NCI-H1694 treated with DMSO at 0.1 percent for 48 hours (cell line): ENCODE measurements at regions not wholly inside any gene's neighbourhood (a gene's known extent, or its start where the extent isn't known, plus 50 kb on each side); places are given as distances from the start of the nearest gene placed in this dataset.
"Not testable (repeated sequence)": the region's sequence is repeated elsewhere in the genome, so short reads cannot be mapped to it uniquely, and the experiment has no call there.

Experiments
- DNase-seq: peaks from one replicate; lab custom pipeline; 2025; lab: John Stamatoyannopoulos, UW

- DNase-seq: no peak
Observed at GRCh38 chr10:30197186-30197585, 137.8 kb upstream of the JCAD start.

- DNase-seq: not testable (repeated sequence)
Observed at GRCh38 chr10:30196559-30196958, 137.2 kb upstream of the JCAD start.

- DNase-seq: no peak
Observed at GRCh38 chr10:30192846-30193608, 133.6 kb upstream of the JCAD start.

GRCh38 chr10:30190577-30191552 lies 131.5 kb upstream of the JCAD start:
- no peak for DNase-seq

DNA sequence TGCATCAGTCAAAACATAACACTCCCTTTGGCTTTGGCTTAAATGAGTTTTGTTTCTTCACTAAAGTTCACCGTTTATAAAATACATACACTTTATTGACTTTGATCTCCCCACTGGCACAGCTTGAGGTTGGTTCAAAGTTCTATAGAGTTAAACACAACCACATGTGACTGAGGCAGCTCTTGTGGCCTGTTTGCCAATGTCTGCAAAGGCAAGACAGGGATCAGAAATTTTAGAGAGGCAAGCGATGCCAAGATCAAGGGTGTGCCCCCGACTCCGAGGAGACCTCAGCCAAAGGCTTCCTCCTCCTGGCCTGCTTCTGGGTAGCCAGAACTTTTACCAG lies 129.8 kb upstream of the JCAD start:
- no peak for DNase-seq

DNA sequence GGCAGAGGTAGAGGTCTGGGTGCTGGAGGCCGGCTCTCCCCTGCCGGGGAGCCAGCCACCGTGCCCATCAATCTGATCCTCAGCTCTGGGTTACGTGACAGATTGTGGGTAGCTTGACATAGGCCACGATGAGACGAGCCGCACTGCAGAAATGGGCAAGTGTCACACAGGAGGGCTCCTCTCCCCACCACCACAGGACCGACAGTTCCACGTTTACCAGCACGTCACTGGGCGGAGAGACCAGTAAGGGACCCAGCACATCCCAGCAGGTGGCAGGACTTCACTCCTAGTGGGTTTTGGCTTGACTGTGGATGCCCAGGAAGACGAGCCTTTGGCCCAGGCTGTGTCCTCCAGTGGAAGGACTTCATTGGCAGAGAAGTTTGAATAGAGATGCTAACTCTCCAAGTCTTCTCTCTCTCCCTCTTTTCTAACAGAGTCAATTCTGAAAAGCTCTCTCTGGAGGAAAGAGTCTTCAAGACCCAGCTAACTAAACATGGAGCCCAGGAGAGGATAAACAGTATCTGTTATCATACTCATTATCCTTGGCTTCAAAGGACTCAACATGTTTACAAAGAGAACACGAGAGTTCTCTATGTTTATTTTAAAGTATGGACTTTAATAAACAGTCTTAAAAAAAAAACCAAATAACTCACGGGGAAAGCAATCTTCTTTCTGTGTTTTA lies 129.3 kb upstream of the JCAD start:
- DNase-seq: no peak

DNA sequence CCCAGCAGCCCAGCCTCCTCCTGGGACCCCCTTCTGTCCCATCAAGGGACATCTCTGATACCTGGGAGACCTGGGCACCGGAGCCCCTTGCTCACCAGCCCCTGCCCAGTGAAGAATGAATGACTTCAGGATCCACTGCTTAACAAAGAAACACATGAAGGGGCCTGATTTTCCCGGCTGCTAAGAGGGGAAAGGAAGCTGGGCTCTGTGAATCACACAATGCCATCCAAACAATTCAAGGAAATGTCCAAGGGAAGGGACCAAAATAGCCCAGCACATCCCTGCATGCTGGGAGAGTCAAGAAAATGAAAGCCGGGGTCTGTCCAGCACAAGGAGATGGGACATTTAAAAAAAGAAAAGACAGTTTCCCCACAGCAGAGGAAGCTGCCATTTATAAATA lies 128.7 kb upstream of the JCAD start:
- no peak for DNase-seq

DNA sequence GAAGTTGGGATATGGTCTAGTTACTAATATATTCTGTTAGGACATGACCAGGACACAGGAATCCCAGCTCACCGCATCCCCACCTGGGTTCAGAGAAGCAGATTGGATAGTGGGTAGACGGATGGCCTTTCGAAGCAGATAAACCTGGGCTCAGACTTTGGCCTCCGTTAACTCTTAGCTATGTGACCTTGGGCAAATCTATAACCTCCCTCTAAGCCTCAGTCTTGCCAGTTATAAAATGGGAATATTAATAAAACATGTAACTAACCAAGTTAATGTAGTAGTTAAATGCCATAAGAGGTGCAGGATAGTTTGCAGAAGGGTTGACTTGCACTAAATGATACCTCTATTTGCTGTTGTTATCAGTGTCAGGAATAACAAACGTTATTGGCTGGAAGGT lies 127.6 kb upstream of the JCAD start:
- no peak for DNase-seq

DNA sequence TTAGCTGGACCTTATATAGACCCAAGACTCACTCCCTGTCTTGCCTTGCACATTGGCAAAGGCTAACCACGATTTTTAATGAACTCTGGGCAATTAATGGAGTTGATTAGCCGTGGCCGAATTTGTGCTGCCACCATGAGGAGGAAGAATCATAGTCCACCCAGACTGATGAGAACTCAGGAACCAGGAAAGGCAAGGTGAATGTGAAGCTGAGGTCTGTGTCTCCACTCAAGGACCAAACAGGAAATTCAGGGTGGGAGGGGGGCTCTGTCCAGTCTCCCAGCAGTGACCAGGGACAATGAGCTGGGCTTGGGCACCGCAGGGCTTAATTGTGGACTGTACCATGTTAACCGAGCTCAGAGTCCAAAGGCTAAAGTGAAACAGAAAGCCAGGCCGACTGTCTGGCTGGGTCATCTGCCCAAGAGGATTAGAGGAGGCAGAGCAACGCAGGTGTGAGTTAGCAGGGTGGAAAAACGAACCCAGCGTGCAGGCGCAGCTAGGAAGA lies 127.0 kb upstream of the JCAD start:
- DNase-seq: no peak

DNA sequence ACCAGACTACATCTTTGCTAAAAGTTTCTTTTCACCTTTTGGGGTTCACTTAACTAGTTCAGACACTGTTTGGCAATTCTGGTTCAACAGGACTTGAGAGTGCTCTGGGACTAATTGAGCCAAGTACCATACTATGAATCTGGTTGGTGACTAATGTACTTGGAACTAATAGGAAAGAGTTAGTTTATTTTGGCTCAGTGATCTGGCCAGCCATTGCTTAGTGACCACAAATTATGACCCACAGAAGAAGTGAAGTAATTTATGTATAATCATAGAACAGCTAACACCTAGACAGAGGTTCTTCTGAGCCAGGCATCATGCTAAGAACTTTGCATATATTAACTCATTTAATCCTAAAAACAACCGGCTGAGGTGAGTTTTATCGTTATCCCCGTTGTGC lies 126.5 kb upstream of the JCAD start:
- DNase-seq: no peak

DNA sequence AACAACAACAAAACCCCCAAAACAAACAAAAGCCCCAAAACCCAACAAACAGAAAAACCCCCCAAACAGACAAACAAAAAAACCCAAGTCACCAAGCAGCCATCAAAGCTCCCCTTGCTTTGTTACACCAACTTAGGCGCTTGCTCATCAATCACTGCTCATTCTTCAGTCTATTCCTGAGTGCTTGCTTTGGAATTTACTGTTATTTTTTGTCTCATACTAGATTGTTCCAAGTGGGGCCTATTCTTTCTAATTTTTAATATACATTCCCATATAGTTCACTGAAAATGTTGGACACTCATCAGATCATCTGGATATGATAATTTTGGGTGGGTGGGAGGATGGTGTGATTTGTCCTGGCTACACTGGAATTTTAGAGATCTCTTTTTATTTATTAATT lies 126.0 kb upstream of the JCAD start:
- DNase-seq: no peak

- no peak for DNase-seq
Observed at GRCh38 chr10:30184397-30185033, 125.1 kb upstream of the JCAD start.

DNA sequence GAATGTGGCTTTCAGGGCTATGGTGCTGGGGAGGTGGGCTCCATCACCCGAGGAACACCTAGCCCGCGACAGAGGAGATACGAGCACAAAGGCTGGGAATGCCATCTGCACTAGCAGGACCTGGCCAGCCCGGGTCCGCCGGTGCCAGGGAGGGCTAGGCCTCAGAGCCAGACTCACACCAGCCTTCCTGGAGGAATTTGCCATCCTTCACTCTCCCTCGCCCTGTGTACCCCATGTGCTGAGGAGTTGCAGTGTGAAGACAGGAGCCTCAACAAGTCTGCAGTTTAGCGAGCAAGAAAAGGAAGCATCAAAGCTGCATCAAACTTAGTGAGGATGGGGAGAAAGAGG lies 123.6 kb upstream of the JCAD start:
- no peak for DNase-seq

DNA sequence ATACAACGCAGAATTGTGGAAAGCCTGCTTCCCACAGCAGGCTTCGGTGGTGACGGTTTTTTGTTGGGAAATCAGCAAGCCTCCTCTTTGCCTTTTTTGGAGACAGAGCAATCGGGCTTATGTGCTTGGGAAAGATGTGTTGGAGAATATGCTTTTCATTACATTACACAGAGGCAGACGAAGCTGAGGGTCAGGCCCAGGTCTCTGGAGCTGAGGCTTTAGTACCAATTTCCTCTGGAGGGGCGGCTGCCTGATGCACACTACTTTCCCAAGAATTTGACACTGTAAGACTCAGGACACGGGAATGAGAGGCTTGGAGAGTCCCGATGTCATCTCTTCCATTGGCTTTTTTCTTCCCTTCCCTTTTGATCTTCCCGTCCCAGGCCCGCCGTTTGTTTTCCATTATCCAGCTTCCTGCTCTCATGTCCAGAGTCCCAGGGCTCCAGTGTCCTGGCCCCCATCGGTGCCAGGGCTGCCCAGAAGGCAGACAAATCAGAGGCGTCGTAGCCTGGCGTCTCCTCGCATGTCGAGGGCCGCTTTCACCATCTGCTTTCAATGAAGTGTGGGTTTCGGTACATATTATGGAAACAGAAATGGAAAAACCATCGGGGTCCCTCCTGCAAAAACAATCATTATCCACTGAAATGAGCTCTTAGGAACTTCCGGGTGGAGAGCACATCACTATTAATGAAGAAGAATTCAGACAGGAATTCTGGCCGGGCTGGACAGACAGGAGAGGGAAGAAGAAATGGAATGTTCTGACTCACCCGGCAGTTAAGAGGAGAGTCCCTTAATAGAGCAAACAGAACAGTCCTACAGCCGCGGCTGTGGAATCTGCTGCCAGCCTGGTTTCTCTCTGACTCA lies 123.0 kb upstream of the JCAD start:
- no peak for DNase-seq

GRCh38 chr10:30178356-30178964 lies 119.1 kb upstream of the JCAD start:
- DNase-seq: no peak

DNA sequence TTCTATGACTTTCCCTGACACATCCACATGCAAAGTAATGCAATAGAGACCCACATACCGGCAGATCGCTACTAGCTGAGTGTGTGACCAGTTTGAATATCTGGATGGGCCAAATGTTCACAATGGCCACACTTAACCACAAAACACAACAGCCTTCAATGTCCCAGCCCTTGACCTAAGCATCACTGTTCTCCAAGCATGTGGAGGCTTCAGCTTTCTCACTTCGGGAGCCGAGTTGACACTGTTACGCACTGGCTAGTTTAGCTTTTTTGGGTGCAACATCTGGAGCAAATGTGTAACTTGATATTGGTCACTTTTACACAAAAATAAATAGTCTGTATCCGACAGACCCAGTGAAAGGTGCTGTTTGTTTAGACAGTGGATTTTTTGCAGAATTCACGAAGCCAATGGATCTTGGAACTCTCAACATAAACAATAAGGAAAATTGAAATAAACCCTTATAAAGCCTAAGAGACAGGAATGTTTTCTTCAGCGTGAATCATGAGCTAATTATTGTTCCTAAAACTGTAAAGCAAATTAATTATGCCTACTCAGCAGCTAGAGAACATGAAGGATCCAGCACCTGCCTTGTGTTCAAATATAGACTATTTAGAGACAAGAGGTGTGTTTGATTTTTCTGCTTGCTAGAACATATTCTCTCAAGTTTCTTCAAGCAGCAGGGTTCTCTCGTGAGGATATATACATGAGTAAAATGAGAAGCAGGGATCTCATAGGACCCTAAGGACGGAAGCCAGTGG lies 117.6 kb upstream of the JCAD start:
- DNase-seq: no peak

DNA sequence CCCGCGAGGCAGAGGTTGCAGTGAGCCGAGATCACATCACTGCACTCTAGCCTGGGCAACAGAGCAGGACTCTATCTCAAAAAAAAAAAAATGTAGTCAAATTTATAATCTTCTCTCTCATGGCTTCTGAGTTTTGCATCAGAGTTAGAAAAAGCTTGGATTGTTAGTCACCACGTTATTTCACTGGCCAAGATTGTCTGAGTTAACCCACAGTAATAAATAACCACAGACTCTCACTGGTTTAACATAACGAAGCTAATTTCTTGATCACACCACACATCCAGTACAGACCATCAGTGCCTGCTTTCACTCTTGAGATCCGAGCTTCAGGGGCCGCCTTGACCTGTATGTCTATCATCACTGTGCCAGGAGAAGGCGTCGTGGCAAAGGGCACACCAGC lies 116.8 kb upstream of the JCAD start:
- no peak for DNase-seq

DNA sequence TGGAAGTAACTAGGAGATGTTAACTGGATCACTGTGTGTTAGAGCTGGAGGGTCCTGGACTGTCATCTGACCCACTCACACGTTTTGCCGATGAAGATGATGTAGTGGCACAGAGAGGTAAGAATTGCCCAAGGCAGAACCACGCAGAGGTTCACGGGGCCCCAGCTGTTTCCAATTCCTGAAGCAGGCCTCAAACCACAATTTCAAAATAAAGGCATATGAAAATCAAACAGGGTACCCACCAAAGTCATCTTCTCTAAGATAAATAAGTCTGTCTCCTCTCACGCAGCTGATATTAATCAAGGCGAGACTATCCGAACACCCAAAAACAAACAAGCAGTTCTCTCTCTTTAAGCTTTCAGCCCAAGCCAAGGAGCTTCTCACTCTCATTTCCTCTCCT lies 113.3 kb upstream of the JCAD start:
- DNase-seq: no peak

GRCh38 chr10:30172091-30172490 lies 112.7 kb upstream of the JCAD start:
- no peak for DNase-seq

- no peak for DNase-seq
Observed at GRCh38 chr10:30171601-30172000, 112.2 kb upstream of the JCAD start.
